Activated T-cell treated with anti-CD3 and anti-CD28 coated beads, Interleukin-2, amount 50 U/mL, for 24 hours (primary cell): ENCODE measurements at regions not wholly inside any gene's neighbourhood (a gene's known extent, or its start where the extent isn't known, plus 50 kb on each side); places are given as distances from the start of the nearest gene placed in this dataset.

ENCODE experiments used
- DNase-seq: peaks from one replicate; pipeline ENCODE4 v3.0.0-alpha.2; 2020
- H3K27ac Mint-ChIP-seq: 2 replicates; pipeline ENCODE4 v1.8.0; 2020; ENCODE audit warnings: mild to moderate bottlenecking, mixed read lengths
- H3K27me3 Mint-ChIP-seq: 2 replicates; pipeline ENCODE4 v1.8.0; 2020; ENCODE audit warnings: mixed read lengths
- H3K36me3 Mint-ChIP-seq: 2 replicates; pipeline ENCODE4 v1.8.0; 2020; ENCODE audit warnings: low read depth, mixed read lengths
- H3K4me1 Mint-ChIP-seq: 2 replicates; pipeline ENCODE4 v1.8.0; 2020; ENCODE audit warnings: low read depth, mixed read lengths
- H3K4me3 Mint-ChIP-seq: 2 replicates; pipeline ENCODE4 v1.8.0; 2020; ENCODE audit warnings: mild to moderate bottlenecking, moderate library complexity, mixed read lengths
- H3K9me3 Mint-ChIP-seq: 2 replicates; pipeline ENCODE4 v1.8.0; 2020; ENCODE audit warnings: mixed read lengths

DNA sequence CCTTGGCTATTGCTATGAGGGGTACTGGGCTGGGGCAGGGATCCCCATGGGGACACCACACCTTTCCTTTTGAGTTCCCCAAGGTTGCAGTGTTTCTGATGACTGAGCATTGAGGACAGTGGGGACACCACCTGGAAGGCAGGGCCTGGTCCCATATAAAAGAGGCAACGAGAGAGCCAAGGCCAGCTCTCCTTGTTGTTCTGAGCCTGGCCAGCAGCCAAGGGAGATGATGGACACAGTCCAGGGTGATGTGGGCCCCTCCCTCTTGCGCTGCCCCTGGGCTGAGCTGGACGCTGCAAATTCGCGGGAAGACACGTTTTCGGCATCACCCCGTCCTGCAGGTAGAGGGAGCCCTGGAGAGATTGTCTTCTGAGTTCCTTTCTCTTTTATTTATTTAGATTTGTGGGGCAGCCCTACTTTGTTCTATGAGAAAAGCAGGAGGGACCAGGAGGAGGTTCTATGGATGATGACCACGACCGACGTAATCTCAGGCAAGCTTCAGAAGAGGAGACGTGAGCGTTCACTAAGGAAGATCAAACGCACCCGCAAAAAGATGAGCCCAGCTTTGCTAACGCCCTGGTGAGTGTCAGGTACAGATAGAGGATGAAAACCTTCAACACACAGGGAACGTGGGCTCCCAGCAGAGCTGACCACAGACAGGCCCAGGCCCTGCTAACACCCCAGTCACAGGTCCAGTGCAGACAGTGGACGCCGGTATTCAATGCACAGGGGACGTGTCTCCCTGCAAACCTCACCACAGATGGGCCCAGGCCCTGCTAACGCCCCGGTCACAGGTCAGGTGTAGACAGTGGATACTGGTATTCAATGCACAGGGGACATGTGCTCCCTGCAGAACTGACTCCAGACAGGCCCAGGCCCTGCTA is 97.4 kb downstream of the SHOX start:
- Mint-ChIP-seq H3K36me3 (no peaks in the 10 kb centered on the region), H3K27ac (no peak overlapping the region)
- no peak for DNase-seq

GRCh38 chrX:725971-726370 is 95.4 kb downstream of the SHOX start:
- Mint-ChIP-seq H3K9me3 (peaks cover 13% of the 10 kb centered on the region), H3K27me3 (no peaks in the 10 kb centered on the region), H3K4me3 (no peak overlapping the region), H3K27ac (no peak overlapping the region), H3K4me1 (no peaks in the 10 kb centered on the region), H3K36me3 (no peaks in the 10 kb centered on the region)
- DNase-seq = no peak

More for the DNA sequence above, 97.4 kb downstream of the SHOX start:
- peaks cover 13% of the 10 kb centered on the region for H3K9me3 Mint-ChIP-seq
- H3K4me1 Mint-ChIP-seq = no peaks in the 10 kb centered on the region
- no peaks in the 10 kb centered on the region for H3K27me3 Mint-ChIP-seq
- H3K4me3 Mint-ChIP-seq = no peak overlapping the region

- DNase-seq = no peak
- Mint-ChIP-seq H3K27ac (no peak overlapping the region), H3K36me3 (no peaks in the 10 kb centered on the region), H3K4me3 (no peak overlapping the region), H3K4me1 (no peaks in the 10 kb centered on the region), H3K9me3 (peaks cover 13% of the 10 kb centered on the region), H3K27me3 (no peaks in the 10 kb centered on the region)
Observed at GRCh38 chrX:724256-724655, 93.7 kb downstream of the SHOX start.

DNA sequence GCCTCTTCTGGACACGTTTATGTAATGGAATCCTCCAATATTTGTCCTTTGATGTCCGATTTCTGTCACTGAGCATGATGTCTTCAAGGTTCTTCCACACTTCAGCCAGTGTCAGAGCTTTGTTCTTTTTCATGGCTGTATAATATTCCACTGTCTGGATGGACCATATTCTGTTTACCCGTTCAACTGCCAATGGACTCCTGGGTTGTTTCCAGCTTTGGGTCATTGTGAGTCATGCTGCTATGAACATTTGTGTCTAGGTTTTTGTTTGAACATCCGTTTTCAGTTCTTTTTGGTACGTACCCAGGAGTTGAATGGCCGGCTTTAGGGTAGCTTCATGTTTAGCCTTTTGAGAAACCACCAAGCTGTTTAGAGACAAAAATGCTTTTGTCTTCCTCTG is 93.2 kb downstream of the SHOX start:
- H3K27ac Mint-ChIP-seq = no peak overlapping the region
- no peak overlapping the region for H3K4me3 Mint-ChIP-seq
- no peaks in the 10 kb centered on the region for H3K27me3 Mint-ChIP-seq
- H3K9me3 Mint-ChIP-seq = peaks cover 13% of the 10 kb centered on the region
- H3K36me3 Mint-ChIP-seq = no peaks in the 10 kb centered on the region
- DNase-seq = no peak
- H3K4me1 Mint-ChIP-seq = no peaks in the 10 kb centered on the region

GRCh38 chrX:721354-721753 is 90.8 kb downstream of the SHOX start:
- no peaks in the 10 kb centered on the region for H3K4me1 Mint-ChIP-seq
- no peak overlapping the region for H3K27ac Mint-ChIP-seq
- no peak overlapping the region for H3K4me3 Mint-ChIP-seq

GRCh38 chrX:720825-721224 is 90.2 kb downstream of the SHOX start:
- H3K4me3 Mint-ChIP-seq = no peak overlapping the region
- no peaks in the 10 kb centered on the region for H3K27me3 Mint-ChIP-seq
- no peaks in the 10 kb centered on the region for H3K36me3 Mint-ChIP-seq
- DNase-seq = no peak
- H3K4me1 Mint-ChIP-seq = no peaks in the 10 kb centered on the region
- H3K9me3 Mint-ChIP-seq = peaks cover 18% of the 10 kb centered on the region
- no peak overlapping the region for H3K27ac Mint-ChIP-seq

More at GRCh38 chrX:721354-721753, 90.8 kb downstream of the SHOX start:
- Mint-ChIP-seq H3K27me3 (no peaks in the 10 kb centered on the region), H3K36me3 (no peaks in the 10 kb centered on the region), H3K9me3 (peaks cover 18% of the 10 kb centered on the region)
- no peak for DNase-seq

- Mint-ChIP-seq H3K36me3 (no peaks in the 10 kb centered on the region), H3K4me3 (no peak overlapping the region)
Observed at GRCh38 chrX:720250-720649, 89.7 kb downstream of the SHOX start.

DNA sequence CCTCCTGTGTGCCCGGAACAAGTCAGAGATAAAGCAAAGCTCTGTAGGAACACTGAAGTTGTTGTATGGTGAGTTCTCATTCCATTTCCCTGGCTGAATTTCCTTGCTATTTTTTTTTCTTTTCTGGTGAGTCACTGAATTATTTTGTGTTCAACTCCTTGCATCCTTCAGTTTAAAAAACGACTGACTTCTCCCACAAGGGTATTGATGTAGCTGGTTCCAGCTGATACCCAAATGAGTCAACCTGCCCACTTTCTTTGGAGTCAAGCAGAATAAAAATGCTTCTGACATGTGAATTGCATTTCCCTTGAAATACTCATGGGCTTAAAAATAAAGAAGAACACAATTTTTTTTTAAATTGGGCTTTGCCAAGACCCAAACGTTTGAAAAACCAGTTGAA is 85.5 kb downstream of the SHOX start:
- H3K9me3 Mint-ChIP-seq = peaks cover 15% of the 10 kb centered on the region
- no peaks in the 10 kb centered on the region for H3K27me3 Mint-ChIP-seq
- DNase-seq = no peak
- no peaks in the 10 kb centered on the region for H3K4me1 Mint-ChIP-seq
- H3K27ac Mint-ChIP-seq = no peak overlapping the region
- no peak overlapping the region for H3K4me3 Mint-ChIP-seq
- no peaks in the 10 kb centered on the region for H3K36me3 Mint-ChIP-seq

More at GRCh38 chrX:720250-720649, 89.7 kb downstream of the SHOX start:
- no peak for DNase-seq
- H3K27ac Mint-ChIP-seq = no peak overlapping the region
- H3K27me3 Mint-ChIP-seq = no peaks in the 10 kb centered on the region
- no peaks in the 10 kb centered on the region for H3K4me1 Mint-ChIP-seq
- peaks cover 18% of the 10 kb centered on the region for H3K9me3 Mint-ChIP-seq

DNA sequence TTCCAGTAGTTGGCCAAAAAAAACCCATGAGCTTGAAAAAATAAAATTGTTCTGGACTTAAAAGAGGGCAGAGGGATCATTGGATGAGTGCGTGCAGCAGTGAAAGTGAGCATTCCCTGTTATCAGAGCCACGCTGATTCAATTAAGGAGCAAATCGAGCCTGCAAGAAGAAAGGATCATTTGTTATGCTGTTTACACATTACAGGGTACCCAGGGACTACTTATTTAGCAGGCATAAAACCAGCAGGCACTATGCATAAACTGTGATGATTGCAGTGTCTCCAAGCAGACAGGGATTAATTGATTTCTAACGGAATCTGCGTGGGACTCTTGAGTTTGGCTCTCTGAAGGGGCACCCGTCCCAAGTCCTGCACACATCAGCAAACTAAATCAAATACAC is 83.5 kb downstream of the SHOX start:
- Mint-ChIP-seq H3K27ac (no peak overlapping the region), H3K4me3 (no peak overlapping the region), H3K36me3 (no peaks in the 10 kb centered on the region), H3K27me3 (no peaks in the 10 kb centered on the region), H3K9me3 (peaks cover 15% of the 10 kb centered on the region), H3K4me1 (no peaks in the 10 kb centered on the region)
- DNase-seq = no peak
